HEK293T (cell line): ENCODE measurements at regions not wholly inside any gene's neighbourhood (a gene's known extent, or its start where the extent isn't known, plus 50 kb on each side); places are given as distances from the start of the nearest gene placed in this dataset.

Source experiments
- BHLHE40 ChIP-seq: fragments of 450-650 bp; IDR thresholded peaks from 2 replicates; pipeline ENCODE4 v1.6.1; 2016; ENCODE audit warnings: mild to moderate bottlenecking, moderate library complexity, borderline replicate concordance
- CTBP1 ChIP-seq: fragments of 450-650 bp; IDR thresholded peaks from 2 replicates; pipeline ENCODE4 v1.6.1; 2016; ENCODE audit warnings: borderline replicate concordance
- ELF4 ChIP-seq: fragments of 450-650 bp; IDR thresholded peaks from 2 replicates; pipeline ENCODE4 v1.6.1; 2017; ENCODE audit warnings: antibody characterized with exemption
- FOXA1 ChIP-seq: fragments of 450-650 bp; IDR thresholded peaks from 2 replicates; pipeline ENCODE4 v1.6.1; 2016; ENCODE audit warnings: mild to moderate bottlenecking
- FOXK2 ChIP-seq: fragments of 450-650 bp; IDR thresholded peaks from 2 replicates; pipeline ENCODE4 v1.6.1; 2016; ENCODE audit warnings: mild to moderate bottlenecking
- FOXM1 ChIP-seq: fragments of 450-650 bp; IDR thresholded peaks from 2 replicates; pipeline ENCODE4 v1.6.1; 2017; ENCODE audit warnings: mild to moderate bottlenecking, borderline replicate concordance
- SP1 ChIP-seq: fragments of 450-650 bp; IDR thresholded peaks from 2 replicates; pipeline ENCODE4 v1.6.1; 2017
- TARDBP ChIP-seq: fragments of 450-650 bp; IDR thresholded peaks from 2 replicates; pipeline ENCODE4 v1.6.1; 2016
- ZNF384 ChIP-seq: fragments of 450-650 bp; IDR thresholded peaks from 2 replicates; pipeline ENCODE4 v1.6.1; 2016

DNA sequence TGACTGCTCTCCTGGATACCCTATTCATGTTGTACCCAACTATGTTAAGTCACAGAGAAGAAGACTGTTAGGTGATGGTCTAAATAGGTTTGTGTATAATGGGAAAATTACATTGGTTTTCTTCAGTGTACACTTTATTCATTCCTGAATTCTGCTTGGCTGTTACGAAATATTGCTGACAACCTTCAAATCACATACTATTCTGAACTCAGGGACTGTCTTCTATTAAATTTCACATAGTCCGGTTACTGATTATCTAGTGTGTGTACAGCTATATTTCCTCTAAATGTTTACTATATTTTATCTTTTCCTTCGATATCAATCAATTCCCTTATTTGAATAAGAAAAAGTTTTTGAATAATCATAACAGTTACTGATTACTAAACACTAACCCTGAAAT lies 1090.3 kb upstream of the CITED2 start:
- no peak for TF ChIP-seq ZNF384
- no peak for TF ChIP-seq SP1
- no peak for TF ChIP-seq TARDBP
- no peak for TF ChIP-seq BHLHE40
- TF ChIP-seq ELF4, result no peak
- no peak for TF ChIP-seq FOXK2
- no peak for TF ChIP-seq FOXM1
- no peak for TF ChIP-seq CTBP1
- TF ChIP-seq FOXA1, result no peak
